ENCODE measurements at regions not wholly inside any gene's neighbourhood (a gene's known extent, or its start where the extent isn't known, plus 50 kb on each side); places are given as distances from the start of the nearest gene placed in this dataset.

DNA sequence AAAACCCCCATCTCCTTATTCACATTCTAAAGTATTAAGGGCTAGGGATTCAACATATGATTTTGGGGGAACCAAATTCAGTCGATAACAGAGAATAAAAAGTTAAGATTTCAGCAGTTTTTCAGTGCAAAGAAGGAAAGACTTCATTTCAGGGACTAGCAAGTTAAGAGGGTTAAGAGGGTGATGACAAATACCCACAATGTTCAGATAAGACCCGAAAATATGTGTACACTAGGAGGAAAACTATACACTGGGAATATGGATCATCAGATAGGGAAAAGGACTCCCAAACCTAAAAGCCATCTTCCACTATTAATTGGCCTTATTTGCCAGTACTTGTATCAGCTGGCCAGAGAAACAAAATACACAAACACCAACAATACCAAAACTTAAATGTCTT is 824.2 kb downstream of the SLC16A7 start:
- Histone ChIP-seq H3K4me1 (ENCODE audit: low read depth) (no peaks in the 10 kb centered on the region), H3K4me3 (no peak overlapping the region), H3K36me3 (no peaks in the 10 kb centered on the region), H3K27me3 (no peaks in the 10 kb centered on the region), H3K27ac (no peak overlapping the region), H3K9me3 (ENCODE audit: low read depth) (no peaks in the 10 kb centered on the region)
- DNase-seq (ENCODE audit: low read depth in 1 of 2, low spot score in 1 of 2), result no peak
- TF ChIP-seq, protein P1, sequence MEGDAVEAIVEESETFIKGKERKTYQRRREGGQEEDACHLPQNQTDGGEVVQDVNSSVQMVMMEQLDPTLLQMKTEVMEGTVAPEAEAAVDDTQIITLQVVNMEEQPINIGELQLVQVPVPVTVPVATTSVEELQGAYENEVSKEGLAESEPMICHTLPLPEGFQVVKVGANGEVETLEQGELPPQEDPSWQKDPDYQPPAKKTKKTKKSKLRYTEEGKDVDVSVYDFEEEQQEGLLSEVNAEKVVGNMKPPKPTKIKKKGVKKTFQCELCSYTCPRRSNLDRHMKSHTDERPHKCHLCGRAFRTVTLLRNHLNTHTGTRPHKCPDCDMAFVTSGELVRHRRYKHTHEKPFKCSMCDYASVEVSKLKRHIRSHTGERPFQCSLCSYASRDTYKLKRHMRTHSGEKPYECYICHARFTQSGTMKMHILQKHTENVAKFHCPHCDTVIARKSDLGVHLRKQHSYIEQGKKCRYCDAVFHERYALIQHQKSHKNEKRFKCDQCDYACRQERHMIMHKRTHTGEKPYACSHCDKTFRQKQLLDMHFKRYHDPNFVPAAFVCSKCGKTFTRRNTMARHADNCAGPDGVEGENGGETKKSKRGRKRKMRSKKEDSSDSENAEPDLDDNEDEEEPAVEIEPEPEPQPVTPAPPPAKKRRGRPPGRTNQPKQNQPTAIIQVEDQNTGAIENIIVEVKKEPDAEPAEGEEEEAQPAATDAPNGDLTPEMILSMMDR (IDR thresholded peaks at IDR 0.05; ENCODE audit: low read depth, low read length), result no peak

DNA sequence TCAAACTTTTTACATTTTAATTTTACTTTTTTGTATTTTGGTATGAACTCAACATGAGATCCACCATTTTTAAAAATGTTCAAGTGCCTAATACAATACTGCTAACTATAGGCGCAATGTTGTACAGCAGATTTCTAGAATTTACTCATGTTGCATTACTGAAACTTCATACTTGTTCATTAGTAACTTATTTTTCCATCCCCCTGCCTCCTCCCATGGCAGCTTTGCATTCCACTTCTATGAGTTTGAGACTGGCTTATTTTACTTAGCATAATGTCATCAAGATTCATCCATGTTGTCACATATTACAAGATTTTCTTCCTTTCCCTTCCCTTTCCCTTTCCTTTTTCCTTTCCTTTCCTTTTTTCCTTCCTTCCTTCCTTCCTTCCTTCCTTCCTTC is 825.9 kb downstream of the SLC16A7 start:
- no peaks in the 10 kb centered on the region for H3K27me3 ChIP-seq
- no peak for DNase-seq (ENCODE audit: low read depth in 1 of 2, low spot score in 1 of 2)
- no peak overlapping the region for H3K4me3 ChIP-seq
- TF ChIP-seq, protein P1 (IDR thresholded peaks at IDR 0.05; ENCODE audit: low read depth, low read length), result no peak
- H3K27ac ChIP-seq, result no peak overlapping the region
- no peaks in the 10 kb centered on the region for H3K4me1 ChIP-seq (ENCODE audit: low read depth)
- H3K9me3 ChIP-seq (ENCODE audit: low read depth), result no peaks in the 10 kb centered on the region
- no peaks in the 10 kb centered on the region for H3K36me3 ChIP-seq

DNA sequence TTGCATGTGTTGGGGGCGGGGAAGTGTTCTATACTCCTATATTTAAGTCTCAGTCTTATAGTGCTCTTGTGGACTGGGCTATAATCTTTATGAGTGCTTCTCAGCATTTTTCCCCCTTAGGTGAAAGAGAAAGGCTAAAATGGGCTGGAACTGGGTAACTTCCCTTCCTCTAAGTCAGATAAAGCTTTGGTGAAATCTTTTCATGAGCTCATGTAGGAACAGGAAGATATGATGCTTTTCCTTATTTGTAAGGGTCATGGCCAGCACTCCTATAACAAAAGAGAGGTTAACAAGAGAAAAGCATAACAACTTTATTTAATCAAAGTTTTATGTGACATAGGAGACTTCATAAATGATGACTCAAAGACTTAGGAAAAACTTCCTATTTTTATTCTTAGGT is 841.5 kb downstream of the SLC16A7 start:
- no peaks in the 10 kb centered on the region for H3K4me1 ChIP-seq (ENCODE audit: low read depth)
- no peak for DNase-seq (ENCODE audit: low read depth in 1 of 2, low spot score in 1 of 2)
- H3K36me3 ChIP-seq, result no peaks in the 10 kb centered on the region
- H3K27ac ChIP-seq, result no peak overlapping the region
- no peaks in the 10 kb centered on the region for H3K9me3 ChIP-seq (ENCODE audit: low read depth)
- TF ChIP-seq, protein P1 (IDR thresholded peaks at IDR 0.05; ENCODE audit: low read depth, low read length), result no peak
- no peaks in the 10 kb centered on the region for H3K27me3 ChIP-seq
- no peak overlapping the region for H3K4me3 ChIP-seq

DNA sequence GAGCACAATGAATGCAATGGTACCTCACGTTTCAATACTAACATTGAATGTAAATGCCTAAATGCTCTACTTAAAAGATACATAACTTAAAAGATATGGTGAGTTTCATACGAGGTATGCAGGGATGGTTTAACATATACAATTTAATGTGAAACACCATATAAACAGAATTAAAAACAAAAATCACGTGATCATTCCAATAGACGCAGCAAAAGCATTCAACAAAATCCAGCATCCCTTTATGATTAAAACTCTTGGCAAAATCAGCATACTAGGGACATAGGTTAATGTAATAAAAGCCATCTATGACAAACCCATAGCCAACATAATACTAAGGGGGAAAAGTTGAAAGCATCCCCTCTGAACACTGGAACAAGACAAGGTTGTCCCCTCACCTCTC is 845.7 kb downstream of the SLC16A7 start:
- H3K9me3 ChIP-seq (ENCODE audit: low read depth), result no peaks in the 10 kb centered on the region
- H3K36me3 ChIP-seq, result no peaks in the 10 kb centered on the region
- H3K4me3 ChIP-seq, result no peak overlapping the region
- no peak overlapping the region for H3K27ac ChIP-seq
- TF ChIP-seq, protein P1 (IDR thresholded peaks at IDR 0.05; ENCODE audit: low read depth, low read length), result no peak
- no peaks in the 10 kb centered on the region for H3K27me3 ChIP-seq
- DNase-seq (ENCODE audit: low read depth in 1 of 2, low spot score in 1 of 2), result no peak
- no peaks in the 10 kb centered on the region for H3K4me1 ChIP-seq (ENCODE audit: low read depth)

DNA sequence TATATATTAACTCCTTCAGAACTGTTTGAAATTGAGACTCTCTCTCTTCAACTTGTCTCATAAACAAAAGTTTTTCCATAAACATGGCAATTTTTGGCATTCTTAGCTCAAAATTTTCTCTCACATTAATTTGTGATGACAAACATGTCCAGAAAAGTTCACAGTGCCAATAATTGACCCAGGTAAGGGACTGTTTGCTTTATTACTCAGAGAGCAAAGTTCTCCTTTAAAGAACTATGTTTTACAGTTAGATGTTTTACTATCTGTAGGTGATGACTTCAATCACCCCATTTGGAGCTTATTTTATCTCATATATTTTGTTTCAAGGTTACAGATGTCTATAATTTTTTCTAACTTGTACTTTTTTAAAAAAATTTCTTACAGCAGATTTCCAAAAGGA is 855.6 kb downstream of the SLC16A7 start:
- H3K4me3 ChIP-seq, result no peak overlapping the region
- H3K27ac ChIP-seq, result no peak overlapping the region
- no peaks in the 10 kb centered on the region for H3K9me3 ChIP-seq (ENCODE audit: low read depth)
- no peaks in the 10 kb centered on the region for H3K4me1 ChIP-seq (ENCODE audit: low read depth)
- no peak for DNase-seq (ENCODE audit: low read depth in 1 of 2, low spot score in 1 of 2)
- H3K36me3 ChIP-seq, result no peaks in the 10 kb centered on the region
- TF ChIP-seq, protein P1 (IDR thresholded peaks at IDR 0.05; ENCODE audit: low read depth, low read length), result no peak
- no peaks in the 10 kb centered on the region for H3K27me3 ChIP-seq

DNA sequence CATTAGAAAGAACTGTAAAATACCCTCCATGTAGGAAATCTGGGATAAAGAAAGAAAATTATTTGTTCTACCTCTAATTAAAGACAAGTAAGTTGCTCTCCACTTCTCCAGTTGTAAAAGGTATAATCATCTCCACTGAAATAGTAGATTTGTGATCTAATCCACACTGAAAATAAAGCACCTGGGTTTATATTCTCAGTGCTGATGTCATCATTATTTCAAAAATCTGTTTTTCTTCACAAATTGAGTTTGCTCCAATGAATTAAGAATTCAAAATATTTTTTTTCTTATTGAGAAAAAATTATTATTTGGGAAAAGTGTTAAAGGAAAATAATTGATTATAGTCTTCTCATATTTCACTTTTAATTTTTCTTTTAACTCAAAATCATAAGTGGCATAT is 869.2 kb downstream of the SLC16A7 start:
- no peak for DNase-seq (ENCODE audit: low read depth in 1 of 2, low spot score in 1 of 2)
- no peak overlapping the region for H3K27ac ChIP-seq
- H3K4me1 ChIP-seq (ENCODE audit: low read depth), result no peaks in the 10 kb centered on the region
- H3K36me3 ChIP-seq, result no peaks in the 10 kb centered on the region
- H3K27me3 ChIP-seq, result no peaks in the 10 kb centered on the region
- no peak overlapping the region for H3K4me3 ChIP-seq
- no peaks in the 10 kb centered on the region for H3K9me3 ChIP-seq (ENCODE audit: low read depth)
- TF ChIP-seq, protein P1 (IDR thresholded peaks at IDR 0.05; ENCODE audit: low read depth, low read length), result no peak
